OCI-LY1 (cell line): ENCODE measurements at regions not wholly inside any gene's neighbourhood (a gene's known extent, or its start where the extent isn't known, plus 50 kb on each side); places are given as distances from the start of the nearest gene placed in this dataset.

Source experiments
- CTCF ChIP-seq: fragments of 200-600 bp; sonication (generic), shearing (Covaris generic); IDR thresholded peaks from 2 replicates; pipeline ENCODE4 v1.5.1; 2017; ENCODE audit warnings: mild to moderate bottlenecking, antibody characterized with exemption, low read length, moderate library complexity, mixed read lengths
- EZH2 ChIP-seq: fragments of 200-600 bp; sonication (generic), shearing (Covaris generic); IDR thresholded peaks from 2 replicates; pipeline ENCODE4 v1.8.0; 2017; ENCODE audit warnings: borderline replicate concordance, mixed run types, mild to moderate bottlenecking, antibody characterized with exemption, low read length, moderate library complexity, mixed read lengths

GRCh38 chr2:145220496-145220895 is 700.6 kb upstream of the ZEB2 start:
- TF ChIP-seq EZH2, result no peak
- TF ChIP-seq CTCF, result no peak
